Activated T-helper 9 cell treated with anti-CD3 and anti-CD28 coated beads, Interleukin-2, amount 50 U/mL, for 16 hours (primary cell): ENCODE measurements at regions not wholly inside any gene's neighbourhood (a gene's known extent, or its start where the extent isn't known, plus 50 kb on each side); places are given as distances from the start of the nearest gene placed in this dataset.
"Not testable (repeated sequence)": the region's sequence is repeated elsewhere in the genome, so short reads cannot be mapped to it uniquely, and the experiment has no call there.

Experiments
- DNase-seq: peaks from one replicate; pipeline ENCODE4 v3.0.0-alpha.2; 2020; ENCODE audit warnings: low read depth

DNA sequence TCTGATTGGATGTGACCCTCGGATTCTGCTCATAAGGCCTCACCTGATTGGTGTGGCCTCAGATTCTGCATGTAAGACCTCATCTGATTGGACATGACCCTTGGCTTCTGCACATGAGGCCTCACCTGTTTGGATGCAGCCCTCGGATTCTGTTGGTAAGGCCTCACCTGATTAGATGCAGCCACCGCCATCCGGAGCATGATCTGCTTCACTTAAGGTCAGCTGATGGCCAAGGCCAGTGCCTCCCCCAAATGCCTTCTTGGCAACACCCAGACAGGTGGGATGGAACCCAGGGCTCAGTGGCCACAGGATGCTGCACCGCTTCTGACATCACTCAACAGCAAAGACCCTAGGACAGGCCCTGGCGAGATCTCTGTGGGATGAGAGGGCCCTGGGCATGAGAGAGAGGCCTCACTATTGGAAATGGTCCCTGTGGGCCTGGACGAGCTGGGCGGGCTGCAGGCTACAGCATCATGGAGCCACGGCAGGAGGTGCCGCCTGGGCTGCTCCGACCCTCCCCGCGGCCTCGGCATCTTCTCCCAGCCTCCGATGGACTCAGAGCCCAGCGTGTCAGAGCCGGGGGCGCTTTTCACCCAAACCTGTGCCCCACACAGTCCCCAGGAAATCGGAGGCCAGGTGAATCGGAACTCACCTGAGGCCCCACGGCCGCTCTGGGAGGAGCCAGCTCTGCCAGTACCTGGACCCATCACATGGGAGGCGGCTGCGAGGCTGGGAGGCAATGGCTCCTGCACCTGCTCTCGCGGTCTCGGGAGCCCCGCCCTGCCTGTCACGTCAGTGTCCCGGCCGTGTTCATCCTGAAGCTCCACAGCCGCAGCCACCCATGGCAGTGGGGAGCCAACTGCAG lies 60.9 kb upstream of the ZNF469 start:
- no peak for DNase-seq

DNA sequence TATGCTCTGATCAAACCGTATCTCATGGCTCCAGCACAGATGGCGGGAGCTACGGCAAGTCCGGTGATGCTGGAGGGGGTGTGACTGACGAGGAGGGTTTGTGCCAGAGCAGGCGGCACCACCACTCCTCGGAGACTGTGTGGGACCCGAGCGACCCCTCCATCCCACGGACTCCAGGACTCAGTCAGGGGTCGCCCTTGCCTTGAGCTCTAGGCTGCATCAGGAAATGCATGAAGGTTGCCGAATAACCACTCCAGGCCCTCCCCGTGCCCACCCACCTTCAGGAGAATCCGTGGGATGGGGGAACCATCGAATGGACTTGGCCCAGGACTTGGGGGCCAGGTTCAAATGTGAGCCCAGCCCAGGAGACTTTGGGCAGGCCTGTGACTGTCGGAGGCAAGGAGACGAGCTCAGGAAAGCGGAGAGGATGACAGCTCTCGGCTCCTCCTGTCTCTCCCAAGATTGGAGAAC lies 60.2 kb upstream of the ZNF469 start:
- no peak for DNase-seq

DNA sequence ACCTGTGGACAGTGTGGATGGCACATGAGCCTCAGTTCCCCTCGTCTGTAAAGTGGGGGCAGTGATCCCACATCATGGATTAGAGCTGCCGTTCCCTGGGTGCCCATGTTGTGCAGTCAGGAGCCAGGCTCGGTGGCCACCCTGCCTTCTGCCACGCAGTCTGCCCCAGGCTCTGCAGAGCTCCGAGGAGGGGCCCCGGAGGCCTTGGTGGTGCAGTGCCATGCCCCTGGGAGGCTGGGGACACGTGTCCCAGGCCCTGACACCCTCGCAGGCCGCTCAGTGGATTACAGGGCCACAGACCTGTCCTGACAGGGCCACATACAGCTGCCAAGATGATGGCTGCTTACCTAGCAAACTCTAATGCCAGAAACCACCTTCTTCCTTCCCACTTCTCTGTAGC lies 59.7 kb upstream of the ZNF469 start:
- no peak for DNase-seq

DNA sequence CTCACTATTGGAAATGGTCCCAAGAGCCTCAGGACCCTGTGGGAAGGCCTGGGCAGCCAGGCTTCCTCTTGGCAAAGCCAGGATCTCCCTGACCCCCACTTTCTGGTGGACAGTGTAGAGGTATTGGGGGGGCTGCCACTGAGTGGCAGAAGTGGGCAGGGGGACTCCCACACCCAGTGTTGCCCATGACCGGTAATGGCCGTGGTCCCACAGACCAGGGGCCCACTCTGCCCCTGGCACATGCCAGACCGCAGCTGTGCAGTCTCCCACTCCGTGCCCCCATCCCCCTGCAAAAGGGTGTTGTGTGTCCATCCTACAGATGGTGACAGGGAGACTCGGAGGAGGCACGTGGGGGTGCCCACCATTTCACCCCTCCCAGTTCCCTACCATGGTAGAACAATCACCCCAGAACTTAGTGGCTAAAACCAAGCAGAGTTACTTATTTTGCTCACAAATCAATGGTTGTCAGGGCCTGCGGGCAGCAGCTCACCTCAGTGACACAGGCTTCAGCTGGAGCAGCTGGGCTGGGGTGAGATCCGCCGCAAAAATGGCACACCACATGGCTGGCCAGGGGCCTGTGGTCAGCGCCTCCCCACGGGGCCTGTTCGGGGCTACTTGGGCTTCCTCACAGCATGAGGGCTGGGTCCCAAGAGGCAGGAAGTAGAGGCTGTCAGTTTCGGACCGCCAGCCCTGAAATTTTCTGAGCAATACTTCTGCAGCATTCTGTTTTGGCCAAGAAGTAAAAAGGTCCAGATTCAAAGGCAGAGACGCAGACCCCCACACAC lies 59.0 kb upstream of the ZNF469 start:
- no peak for DNase-seq

DNA sequence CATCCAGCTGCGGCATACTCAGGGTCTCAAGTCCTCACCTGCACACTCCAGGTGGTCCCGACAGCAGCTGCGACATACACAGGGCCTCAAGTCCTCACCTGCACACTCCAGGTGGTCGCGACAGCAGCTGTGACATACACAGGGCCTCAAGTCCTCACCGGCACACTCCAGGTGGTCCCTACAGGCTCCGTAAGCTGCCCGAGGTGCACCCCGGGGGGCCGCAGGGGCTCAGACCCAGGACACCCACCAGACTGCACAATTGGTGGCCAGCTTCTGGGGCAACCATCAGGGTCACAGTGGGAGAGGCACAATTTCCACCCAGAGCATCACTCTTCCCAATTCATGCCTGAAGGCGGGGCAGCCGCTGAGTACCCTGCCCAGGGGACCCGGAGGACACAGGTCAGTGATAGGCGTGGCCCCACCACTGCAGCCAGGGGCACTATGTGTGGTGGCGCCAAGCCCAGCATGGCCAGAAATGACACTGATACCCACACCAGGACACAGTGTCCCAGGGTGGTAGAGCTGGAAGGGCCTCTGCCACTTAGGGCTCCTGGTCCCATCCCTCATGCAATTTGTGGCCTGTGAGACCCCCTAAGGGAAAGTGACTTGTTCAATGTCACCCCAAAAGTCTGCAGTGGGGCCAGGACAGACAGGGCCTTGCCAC lies 57.5 kb upstream of the ZNF469 start:
- no peak for DNase-seq

DNA sequence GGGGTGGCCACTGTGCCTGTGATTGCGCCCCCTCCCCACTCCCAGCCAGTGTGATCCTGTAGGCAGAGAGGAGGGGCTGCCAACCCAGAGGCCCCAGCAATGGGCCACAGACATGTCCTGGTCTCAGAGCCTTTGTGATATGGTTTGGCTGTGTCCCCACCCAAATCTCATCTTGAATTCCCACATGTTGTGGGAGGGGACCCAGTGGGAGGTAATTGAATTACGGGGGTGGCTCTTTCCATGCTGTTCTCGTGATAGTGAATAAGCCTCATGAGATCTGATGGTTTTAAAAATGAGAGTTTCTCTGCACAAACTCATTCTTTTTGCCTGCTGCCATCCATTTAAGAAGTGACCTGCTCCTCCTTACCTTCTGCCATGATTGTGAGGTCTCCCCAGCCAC lies 56.8 kb upstream of the ZNF469 start:
- DNase-seq, result no peak

DNA sequence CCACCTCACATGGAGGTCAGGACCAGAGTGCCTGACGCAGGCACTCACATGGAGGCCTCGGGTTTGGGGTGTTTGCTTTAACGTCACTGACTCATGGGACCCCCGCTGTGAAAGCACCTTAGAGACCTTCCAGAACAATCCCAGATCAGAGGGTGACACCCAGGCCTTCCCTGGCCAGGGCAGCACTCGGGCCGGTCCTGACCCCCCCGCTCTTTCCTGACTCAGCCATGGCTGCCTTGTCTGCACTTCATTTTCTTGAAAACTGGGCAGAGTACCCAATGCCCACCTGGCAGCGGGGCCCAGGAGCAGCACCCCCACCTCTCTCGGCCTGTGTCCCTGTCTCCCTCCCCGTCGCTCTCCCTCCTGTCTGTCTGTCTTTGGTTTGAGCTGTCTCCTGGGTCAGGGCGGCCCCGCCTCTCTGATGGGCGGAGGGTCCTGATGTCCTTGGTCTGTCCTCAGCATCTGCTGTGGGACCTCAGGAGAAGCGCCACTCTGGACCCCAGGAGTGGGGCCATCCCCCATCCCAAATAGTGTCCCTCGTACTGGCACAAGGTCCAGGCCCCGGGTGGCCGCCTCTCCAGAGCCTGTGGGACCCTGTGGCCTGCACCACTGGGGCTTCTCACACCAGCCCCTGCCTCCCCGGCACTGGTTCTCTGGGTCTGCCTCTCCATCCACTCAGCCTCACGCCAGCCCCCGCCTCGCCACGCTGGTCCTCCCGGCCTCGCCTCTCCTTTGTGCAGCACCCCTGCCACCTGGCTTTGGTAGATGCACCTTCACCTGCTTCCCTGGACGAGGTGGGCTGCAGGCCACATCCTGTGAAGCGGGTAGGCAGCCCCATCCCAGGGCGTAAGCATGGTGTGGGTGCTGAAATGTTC lies 55.9 kb upstream of the ZNF469 start:
- DNase-seq, result no peak

DNA sequence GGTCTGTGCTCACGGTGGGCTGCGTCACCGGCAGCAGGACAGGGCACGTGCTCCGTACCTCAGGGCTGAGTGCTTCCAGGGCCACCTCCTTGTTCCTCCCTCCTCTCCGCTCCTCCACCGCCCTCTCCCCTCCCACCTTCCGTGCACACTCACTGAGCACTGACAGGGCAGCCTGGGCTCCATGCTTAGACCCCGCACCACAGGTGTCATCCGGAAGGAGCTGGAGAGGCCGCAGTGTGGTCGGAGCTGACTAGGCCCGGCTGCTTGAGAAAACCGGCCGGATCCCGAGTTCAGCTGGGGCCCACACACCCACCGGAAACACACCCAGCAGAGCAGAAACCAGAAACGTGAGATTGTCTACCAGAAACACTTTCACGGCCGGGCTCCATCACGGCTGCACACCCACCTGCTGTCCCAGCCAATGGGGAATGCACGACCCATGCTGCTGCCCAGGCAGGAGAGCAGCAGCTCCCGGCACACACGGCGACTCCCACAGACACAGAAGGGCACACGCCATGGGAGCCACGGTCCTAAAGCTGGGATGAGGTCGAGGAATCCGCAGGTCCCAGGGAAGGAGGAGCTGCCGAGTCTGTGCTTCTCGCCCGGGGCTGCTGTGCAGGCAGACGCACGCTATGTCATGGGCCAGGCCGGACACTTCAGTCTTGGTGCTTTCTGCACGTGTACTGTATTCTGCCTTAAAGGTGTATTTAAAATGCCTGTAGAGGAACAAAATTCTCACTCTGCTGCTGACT lies 55.0 kb upstream of the ZNF469 start:
- no peak for DNase-seq

DNA sequence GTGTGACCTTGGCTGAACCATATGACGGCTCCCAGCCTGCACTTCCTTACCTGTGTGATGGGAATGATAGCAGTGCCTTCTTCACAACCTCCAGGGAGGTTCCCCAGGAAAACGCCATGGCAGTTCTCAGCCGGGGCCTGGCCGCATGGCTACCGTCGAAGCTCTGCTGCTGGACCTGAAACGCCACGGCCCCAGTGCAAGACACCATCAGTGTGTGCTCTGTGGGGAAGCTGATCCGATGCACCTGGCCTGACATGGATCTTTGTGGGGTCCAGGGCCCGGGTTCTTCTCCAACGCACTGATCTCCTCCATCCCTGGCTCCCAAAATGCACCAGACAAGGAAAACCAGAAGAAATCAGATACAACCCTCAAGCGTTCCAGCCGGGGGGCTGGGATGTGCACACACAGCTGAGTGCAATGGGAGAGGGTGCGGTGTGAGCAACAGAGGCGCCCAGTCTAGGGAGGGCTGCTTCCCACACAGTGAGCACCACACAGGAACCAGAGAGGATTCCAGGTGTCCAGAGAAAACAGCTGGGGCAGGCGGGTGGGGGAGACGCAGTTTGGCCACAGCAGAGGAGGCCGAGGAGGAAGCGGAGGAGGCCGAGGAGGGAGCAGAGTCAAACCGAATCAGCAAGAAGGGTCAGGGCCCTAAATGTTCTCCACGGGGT lies 54.3 kb upstream of the ZNF469 start:
- DNase-seq, result no peak

DNA sequence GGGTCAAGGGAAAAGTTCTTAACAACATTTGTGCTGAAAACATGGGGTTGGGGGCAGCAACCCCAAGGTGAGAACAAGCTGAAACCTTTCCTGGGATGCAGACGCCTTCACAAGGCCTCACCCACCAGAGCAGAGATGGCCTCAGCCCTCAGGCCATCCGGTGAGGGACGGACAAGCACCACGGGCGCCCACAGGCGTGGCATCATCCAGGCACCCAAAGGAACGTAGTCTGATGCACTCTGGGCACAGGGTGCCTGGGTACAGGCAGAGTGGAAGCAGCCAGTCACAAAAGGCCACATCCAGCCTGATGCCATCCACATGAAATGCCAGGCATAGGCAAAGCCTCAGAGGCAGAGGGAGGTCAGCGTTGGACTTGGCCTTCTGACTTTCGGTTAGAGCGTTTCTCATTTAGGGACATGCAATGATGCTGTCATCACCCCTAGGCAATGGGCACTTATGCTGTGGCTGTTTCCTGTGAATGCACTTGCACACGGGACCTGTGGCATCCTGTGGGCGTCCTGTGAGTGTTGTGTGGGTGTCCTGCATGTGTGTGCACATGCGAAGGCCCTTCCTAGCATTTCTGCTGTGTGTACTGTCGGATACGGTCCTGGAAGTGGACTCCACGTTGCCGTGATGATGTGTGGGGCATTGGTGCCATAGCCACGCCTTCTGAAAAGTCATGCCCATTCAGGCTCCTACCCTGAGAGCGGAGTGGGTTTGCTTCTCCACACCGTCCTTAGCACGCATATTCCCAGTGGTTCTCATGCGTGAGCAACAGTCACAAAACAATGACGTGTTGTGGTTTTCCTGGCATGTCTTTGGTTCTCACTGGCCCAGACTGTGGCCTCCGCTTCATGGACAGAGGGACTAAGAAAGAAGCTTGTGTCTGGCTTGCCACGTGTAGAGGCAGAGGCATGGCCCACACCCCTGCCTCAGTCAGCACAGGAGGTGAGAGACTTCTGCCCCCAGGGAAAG lies 52.7 kb upstream of the ZNF469 start:
- DNase-seq, result no peak

DNA sequence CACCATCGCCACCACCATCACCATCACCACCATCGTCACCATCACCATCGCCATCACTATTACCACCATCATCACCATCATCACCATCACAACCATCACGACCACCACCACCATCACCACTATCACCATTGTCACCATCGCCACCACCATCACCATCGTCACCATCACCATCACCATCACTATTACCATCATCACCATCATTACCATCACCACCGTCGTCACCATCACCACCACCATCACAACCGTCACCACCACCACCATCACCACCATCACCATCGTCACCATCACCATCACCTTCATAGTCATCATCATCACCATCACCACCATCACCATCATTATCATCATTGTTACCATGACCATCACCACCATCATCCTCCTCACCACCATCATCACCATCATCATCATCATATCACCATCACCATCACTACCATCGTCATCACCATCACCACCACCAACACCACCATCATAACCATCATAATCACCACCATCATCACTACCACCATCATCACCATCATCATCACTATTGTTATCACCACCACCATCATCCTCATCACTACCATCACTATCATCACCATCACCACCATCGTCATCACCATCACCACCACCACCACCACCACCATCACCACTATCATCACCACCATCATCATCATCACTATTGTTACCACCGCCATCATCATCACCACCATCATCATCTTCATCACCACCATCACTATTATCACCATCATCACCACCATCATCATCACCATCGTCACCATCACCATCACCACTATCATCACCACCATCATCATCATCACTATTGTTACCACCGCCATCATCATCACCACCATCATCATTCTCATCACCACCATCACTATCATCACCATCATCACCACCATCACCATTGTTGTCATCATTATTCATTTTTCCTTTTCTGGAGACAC lies 51.5 kb upstream of the ZNF469 start:
- no peak for DNase-seq

DNA sequence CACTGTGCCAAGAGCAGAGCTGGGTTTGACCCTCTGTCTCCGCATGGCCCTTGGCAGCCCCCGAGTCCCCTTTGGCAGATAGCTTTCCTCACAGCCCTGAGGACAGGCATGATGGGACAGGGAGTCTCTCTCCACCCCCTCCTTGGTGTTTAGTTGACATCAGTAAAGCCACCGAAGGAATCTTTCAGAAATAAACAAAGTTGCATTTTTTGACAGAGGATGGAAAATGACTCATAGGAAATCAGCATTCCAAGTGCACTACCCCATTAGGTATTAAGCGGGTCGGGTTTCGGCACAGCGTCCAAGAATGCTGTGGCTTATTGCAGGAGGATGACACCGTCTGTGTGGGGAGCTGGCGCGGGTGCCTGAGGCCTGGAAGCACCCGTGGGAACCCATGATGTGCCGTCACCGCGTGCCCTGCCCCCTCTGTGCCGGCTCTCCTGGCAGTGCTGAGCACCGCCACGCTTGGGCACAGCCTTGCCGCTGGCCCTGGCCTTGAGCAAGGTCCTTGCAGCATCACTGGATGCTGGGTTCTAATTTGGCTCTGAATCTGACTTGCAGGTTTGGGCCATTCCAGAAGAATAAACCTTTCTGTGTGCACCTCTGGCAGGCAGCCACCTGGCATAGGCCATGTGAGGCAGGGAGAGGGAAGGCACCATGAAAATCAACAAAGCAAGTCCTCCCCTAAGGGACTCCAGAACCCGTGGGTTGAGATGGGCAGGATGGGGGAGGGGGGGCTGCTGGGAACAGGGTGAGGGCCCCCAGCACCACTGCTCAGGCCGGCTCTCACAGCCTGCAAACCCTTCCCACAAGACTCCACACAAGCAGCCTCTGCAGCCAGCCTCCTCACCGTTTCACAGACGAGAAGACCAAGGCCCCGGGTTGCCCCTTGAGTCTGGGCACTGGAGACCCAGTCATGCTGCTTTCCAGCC lies 50.5 kb upstream of the ZNF469 start:
- DNase-seq, result no peak

DNA sequence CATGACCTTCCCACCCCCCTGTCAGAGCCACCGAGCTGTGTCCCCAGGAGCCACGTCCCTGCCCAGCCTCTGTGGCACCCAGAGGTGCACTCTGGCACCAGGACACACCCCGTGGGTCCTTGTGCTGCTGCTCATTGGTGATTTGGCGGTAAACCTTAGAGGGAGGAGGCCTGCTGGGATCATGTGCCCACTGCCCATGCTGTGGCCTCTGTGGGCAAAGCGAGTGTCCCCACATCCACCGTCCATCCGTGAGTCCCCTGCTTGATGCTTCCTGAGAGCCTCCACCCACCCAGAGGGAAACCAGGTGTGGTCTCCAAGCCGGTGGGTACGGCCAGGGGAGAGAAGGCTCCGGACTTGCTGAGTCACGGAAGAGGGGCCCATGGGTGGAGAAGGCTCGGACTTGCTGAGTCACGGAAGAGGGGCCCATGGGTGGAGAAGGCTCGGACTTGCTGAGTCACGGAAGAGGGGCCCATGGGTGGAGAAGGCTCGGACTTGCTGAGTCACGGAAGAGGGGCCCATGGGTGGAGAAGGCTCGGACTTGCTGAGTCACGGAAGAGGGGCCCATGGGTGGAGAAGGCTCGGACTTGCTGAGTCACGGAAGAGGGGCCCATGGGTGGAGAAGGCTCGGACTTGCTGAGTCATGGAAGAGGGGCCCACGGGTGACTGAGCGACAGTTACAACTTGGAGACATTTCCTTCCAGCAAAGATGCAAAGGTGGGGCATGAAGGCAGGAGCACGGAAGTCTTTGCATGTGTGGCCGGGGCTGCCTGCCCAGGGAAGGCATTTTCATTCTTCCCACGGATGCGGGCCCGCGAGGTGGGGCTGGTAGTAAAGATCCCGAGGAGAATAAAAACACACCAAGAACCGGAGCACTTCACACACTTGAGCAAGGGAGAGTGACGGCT lies 49.6 kb upstream of the ZNF469 start:
- DNase-seq, result not testable (repeated sequence)
